ENCODE measurements at regions not wholly inside any gene's neighbourhood (a gene's known extent, or its start where the extent isn't known, plus 50 kb on each side); places are given as distances from the start of the nearest gene placed in this dataset.

DNA sequence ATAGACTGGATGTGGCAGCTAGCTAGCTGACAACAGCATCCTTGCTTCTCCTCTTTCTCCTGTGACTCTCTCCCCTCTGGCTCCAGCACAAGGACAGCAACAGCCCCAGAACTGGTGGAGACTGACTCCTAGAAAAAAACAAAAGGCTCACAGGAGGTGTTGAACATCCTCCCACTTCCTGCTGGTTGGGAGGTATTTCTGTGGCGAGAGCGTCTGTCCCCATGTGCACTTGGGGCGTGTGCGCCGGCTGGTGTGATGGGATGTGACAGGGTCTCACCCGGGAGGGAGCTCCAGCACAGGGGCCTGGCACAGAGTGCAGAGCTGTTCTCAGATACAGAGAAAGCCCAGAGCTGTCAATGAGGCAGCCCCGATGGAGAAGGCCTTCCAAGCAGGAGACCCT lies 107.2 kb upstream of the E2F8 start:
- H3K27me3 ChIP-seq (ENCODE audit: low read depth, low read length) = peaks cover 37% of the 10 kb centered on the region
- no peaks in the 10 kb centered on the region for H3K79me2 ChIP-seq (ENCODE audit: low read length)
- no peak overlapping the region for H2AFZ ChIP-seq (ENCODE audit: low read depth, low read length)
- no peak overlapping the region for H3K4me3 ChIP-seq (ENCODE audit: low read length)
- no peak overlapping the region for H3K9ac ChIP-seq (ENCODE audit: low read length)
- H3K9me3 ChIP-seq (ENCODE audit: insufficient read depth, low read length) = no peaks in the 10 kb centered on the region
- no peaks in the 10 kb centered on the region for H3K36me3 ChIP-seq (replicated peaks; ENCODE audit: low read depth, low read length)
- no peaks in the 10 kb centered on the region for H4K20me1 ChIP-seq (ENCODE audit: insufficient read depth, low read length)
- TF ChIP-seq CTCF (IDR thresholded peaks at IDR 0.05; ENCODE audit: low read depth, low read length) (no peak), EZH2phosphoT487 (IDR thresholded peaks at IDR 0.05; ENCODE audit: low read depth) (no peak)
- H3K4me1 ChIP-seq (ENCODE audit: low read length) = no peaks in the 10 kb centered on the region
- no peak overlapping the region for H3K27ac ChIP-seq (ENCODE audit: low read length)
- no peak overlapping the region for H3K4me2 ChIP-seq (ENCODE audit: low read length)

DNA sequence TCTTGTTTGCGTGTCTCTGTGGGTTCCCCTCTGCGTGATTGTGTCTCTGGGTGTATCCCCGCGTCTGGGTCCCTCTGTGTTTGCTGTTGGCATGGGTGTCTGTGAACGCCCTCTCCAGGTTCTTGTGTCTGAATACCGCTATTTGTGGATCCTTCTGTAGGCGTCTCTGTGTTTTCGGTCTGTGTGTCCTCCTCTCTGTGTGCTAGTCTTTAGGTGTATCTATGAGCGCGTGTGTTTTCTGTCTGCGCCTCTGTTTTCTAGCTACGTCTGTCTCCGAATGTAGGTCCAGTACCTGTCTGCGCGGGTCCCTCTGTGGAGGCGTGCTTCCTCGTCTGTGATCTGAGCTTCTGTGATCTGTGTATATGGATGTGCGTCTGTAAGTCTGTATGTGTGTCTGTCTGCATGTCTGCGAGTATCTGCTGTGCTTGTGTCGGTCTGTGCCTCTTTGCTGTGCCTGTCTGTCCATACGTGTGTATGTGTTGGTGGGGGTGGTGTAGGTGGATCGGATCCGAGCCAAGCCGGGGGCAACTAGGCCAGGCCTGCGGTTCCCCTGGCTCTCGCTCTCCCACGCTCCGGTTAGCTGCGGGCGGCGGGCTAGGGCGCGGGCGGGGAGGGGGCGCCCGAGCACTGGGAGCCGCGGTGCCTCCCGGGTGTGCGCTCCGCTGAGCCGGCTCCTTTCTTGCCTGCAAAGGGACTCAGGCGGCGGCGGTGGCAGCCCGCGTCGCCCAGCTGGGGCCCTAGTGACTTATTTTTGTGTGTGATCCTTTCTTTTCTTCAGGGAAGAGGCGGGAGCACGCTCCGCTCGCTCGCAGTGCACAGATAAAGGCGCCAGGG lies 105.3 kb upstream of the E2F8 start:
- Histone ChIP-seq H3K27ac (ENCODE audit: low read length) (no peak overlapping the region), H3K4me2 (ENCODE audit: low read length) (no peak overlapping the region)

DNA sequence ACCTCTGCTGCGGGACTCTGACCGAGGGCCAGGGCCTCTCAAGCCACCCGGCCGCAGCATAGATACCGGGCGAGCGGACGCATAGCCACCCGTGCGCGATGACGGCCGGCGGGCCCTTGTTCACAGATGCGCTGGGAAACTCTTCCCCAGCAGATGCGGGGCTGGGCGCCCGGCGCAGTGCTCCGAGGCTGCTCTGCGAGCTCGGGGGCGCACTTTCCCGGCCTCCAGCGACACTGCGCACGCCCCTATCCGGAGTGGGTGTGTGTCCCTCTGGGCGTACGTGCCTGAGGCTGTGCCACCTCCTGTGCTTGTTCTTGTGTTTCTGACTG lies 104.7 kb upstream of the E2F8 start:
- Histone ChIP-seq H3K9ac (ENCODE audit: low read length) (no peak overlapping the region), H3K27ac (ENCODE audit: low read length) (no peak overlapping the region), H3K4me2 (ENCODE audit: low read length) (no peak overlapping the region), H3K4me1 (ENCODE audit: low read length) (no peaks in the 10 kb centered on the region), H2AFZ (ENCODE audit: low read depth, low read length) (no peak overlapping the region), H3K9me3 (ENCODE audit: insufficient read depth, low read length) (no peaks in the 10 kb centered on the region), H3K4me3 (ENCODE audit: low read length) (no peak overlapping the region), H4K20me1 (ENCODE audit: insufficient read depth, low read length) (no peaks in the 10 kb centered on the region), H3K79me2 (ENCODE audit: low read length) (no peaks in the 10 kb centered on the region), H3K36me3 (replicated peaks; ENCODE audit: low read depth, low read length) (no peaks in the 10 kb centered on the region), H3K27me3 (ENCODE audit: low read depth, low read length) (peaks cover 42% of the 10 kb centered on the region)
- TF ChIP-seq CTCF (IDR thresholded peaks at IDR 0.05; ENCODE audit: low read depth, low read length) (no peak), EZH2phosphoT487 (IDR thresholded peaks at IDR 0.05; ENCODE audit: low read depth) (no peak)

More for the DNA sequence above, 105.3 kb upstream of the E2F8 start:
- Histone ChIP-seq H2AFZ (ENCODE audit: low read depth, low read length) (no peak overlapping the region), H3K36me3 (replicated peaks; ENCODE audit: low read depth, low read length) (no peaks in the 10 kb centered on the region), H3K9ac (ENCODE audit: low read length) (no peak overlapping the region), H3K4me3 (ENCODE audit: low read length) (no peak overlapping the region), H3K79me2 (ENCODE audit: low read length) (no peaks in the 10 kb centered on the region), H3K9me3 (ENCODE audit: insufficient read depth, low read length) (no peaks in the 10 kb centered on the region), H3K27me3 (ENCODE audit: low read depth, low read length) (peaks cover 40% of the 10 kb centered on the region), H4K20me1 (ENCODE audit: insufficient read depth, low read length) (no peaks in the 10 kb centered on the region), H3K4me1 (ENCODE audit: low read length) (no peaks in the 10 kb centered on the region)
- TF ChIP-seq CTCF (IDR thresholded peaks at IDR 0.05; ENCODE audit: low read depth, low read length) = no peak
- no peak for TF ChIP-seq EZH2phosphoT487 (IDR thresholded peaks at IDR 0.05; ENCODE audit: low read depth)

- H3K79me2 ChIP-seq (ENCODE audit: low read length) = no peaks in the 10 kb centered on the region
- no peak overlapping the region for H3K4me2 ChIP-seq (ENCODE audit: low read length)
- H3K27me3 ChIP-seq (ENCODE audit: low read depth, low read length) = peaks cover 44% of the 10 kb centered on the region
- H3K27ac ChIP-seq (ENCODE audit: low read length) = no peak overlapping the region
- H4K20me1 ChIP-seq (ENCODE audit: insufficient read depth, low read length) = no peaks in the 10 kb centered on the region
- no peaks in the 10 kb centered on the region for H3K9me3 ChIP-seq (ENCODE audit: insufficient read depth, low read length)
- no peak overlapping the region for H3K4me3 ChIP-seq (ENCODE audit: low read length)
- no peak for TF ChIP-seq EZH2phosphoT487 (IDR thresholded peaks at IDR 0.05; ENCODE audit: low read depth)
- TF ChIP-seq CTCF (IDR thresholded peaks at IDR 0.05; ENCODE audit: low read depth, low read length) = no peak
- H3K9ac ChIP-seq (ENCODE audit: low read length) = no peak overlapping the region
- no peaks in the 10 kb centered on the region for H3K4me1 ChIP-seq (ENCODE audit: low read length)
- H2AFZ ChIP-seq (ENCODE audit: low read depth, low read length) = no peak overlapping the region
- H3K36me3 ChIP-seq (replicated peaks; ENCODE audit: low read depth, low read length) = no peaks in the 10 kb centered on the region
These were observed 104.1 kb upstream of the E2F8 start for GRCh38 chr11:19344661-19345518.
